ENCODE measurements at regions not wholly inside any gene's neighbourhood (a gene's known extent, or its start where the extent isn't known, plus 50 kb on each side); places are given as distances from the start of the nearest gene placed in this dataset.
A peak's percentile ranks its signal among the peaks of the same experiment; 100 is the strongest.

DNA sequence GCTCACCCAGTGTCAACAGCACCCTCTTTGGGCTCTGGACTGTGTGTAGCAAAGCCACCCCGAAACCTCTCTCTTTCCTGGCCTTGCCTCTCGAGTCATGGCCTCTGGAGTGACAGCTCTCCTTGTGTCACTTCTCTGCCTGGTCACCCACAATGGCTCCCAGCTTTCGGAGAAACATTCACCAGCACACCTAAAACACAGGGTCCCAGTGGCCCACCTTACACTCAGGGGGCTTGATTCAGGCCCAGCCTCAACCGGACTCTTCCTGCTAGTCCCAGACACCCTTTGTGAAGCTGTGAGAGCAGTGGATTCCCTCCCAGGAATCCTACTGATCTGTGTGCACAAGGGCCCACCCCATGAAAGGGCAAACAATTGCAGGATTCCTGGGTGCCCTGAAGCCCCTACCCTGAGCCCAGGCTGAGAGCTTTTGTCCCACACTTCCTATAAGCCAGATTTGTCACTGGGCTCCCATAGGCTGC is 137.2 kb upstream of the HAAO start:
- TF ChIP-seq RAD21 (IDR thresholded peaks at IDR 0.05) (no peak), EGR1 (IDR thresholded peaks at IDR 0.05; ENCODE audit: low read depth in 2 of 2) (no peak), FOXA2 (IDR thresholded peaks at IDR 0.05) (no peak), CTCF (IDR thresholded peaks at IDR 0.05; ENCODE audit: low read depth, low read length, missing input control) (no peak), JUND (IDR thresholded peaks at IDR 0.05) (no peak), HNF4G (IDR thresholded peaks at IDR 0.05) (no peak)
- TF ChIP-seq, protein P1, sequence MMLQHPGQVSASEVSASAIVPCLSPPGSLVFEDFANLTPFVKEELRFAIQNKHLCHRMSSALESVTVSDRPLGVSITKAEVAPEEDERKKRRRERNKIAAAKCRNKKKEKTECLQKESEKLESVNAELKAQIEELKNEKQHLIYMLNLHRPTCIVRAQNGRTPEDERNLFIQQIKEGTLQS (IDR thresholded peaks at IDR 0.05): no peak
- WGBS: 91% methylated on average over 4 of the region's 4 CpGs
- no peaks in the 10 kb centered on the region for H3K36me3 ChIP-seq (ENCODE audit: control insufficient read depth in 4 of 4, insufficient read depth in 3 of 4, low read depth in 1 of 4, low read length in 3 of 4)
- no peak overlapping the region for H3K4me3 ChIP-seq (ENCODE audit: low read depth in 1 of 3, low read length in 3 of 3)
- DNase-seq (ENCODE audit: low spot score): no peak
- peaks cover 34 to 59% (median 55%) of the 10 kb centered on the region in 4 donors for H3K4me1 ChIP-seq (ENCODE audit: control insufficient read depth in 4 of 4, insufficient read depth in 4 of 4, low read length in 3 of 4)
- H3K9me3 ChIP-seq (ENCODE audit: control insufficient read depth in 4 of 4, low read length in 3 of 4): no peaks in the 10 kb centered on the region
- H3K27ac ChIP-seq (ENCODE audit: low read depth in 1 of 2, low read length in 2 of 2): peak overlapping the region; percentile 92 to 97
- H3K27me3 ChIP-seq (ENCODE audit: control insufficient read depth in 4 of 4, insufficient read depth in 4 of 4, low read length in 3 of 4): no peaks in the 10 kb centered on the region
- peak overlapping the region in 1 of 2 donors; percentile 90 for H3K9ac ChIP-seq (ENCODE audit: low read depth in 1 of 2, low read length in 2 of 2)

DNA sequence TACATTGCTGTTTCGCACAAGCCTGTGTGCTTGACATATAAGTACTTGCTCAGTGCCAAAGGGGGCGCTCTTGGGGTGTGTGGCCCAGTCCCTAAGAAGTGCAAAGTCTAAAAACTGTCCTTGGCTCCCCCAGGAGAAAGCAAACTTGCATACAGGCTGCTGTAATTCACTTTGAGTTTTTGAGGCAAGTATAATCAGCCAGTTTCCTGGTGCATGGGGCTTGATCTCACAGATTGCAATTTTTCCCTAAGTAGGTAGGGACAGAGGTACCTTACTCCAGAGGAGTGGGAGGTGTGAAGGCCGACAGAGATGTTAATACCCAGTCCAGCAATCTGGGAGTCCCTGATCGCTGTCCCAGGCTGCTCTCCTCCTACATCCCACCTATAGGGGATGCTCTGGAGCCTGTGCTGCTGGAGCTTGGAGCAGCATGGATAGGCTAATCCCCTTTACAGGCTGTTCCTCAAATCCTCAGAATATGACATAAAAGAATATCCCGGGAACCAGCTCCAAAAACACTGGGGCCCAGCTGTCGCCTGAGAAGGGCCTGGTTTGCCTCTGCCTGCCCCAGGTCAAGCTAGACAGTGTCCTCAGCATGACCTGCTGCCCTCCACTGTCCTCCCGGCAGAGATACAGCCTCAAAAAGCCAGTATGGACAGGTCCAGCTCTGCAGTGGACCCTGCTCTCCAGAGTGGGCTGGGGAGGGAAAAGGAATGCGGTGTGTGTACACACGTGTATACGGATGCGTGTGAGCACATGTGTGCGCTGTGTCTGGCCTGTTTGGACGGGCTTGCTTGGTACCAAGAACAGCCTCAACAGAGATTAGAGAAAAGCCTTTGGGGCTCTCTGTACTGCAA is 136.5 kb upstream of the HAAO start:
- TF ChIP-seq EGR1 (IDR thresholded peaks at IDR 0.05; ENCODE audit: low read depth in 2 of 2) (peak in 1 of 2 donors; percentile 39), RAD21 (IDR thresholded peaks at IDR 0.05) (peak; percentile 30 to 33), MAX (IDR thresholded peaks at IDR 0.05) (no peak), FOXA1 (IDR thresholded peaks at IDR 0.05) (no peak), RXRA (IDR thresholded peaks at IDR 0.05) (peak; percentile 91 to 94), CTCF (IDR thresholded peaks at IDR 0.05; ENCODE audit: low read depth, low read length, missing input control) (peak; percentile 19), NR2F2 (IDR thresholded peaks at IDR 0.05) (peak; percentile 96), HNF4G (IDR thresholded peaks at IDR 0.05) (no peak), HNF4A (conservative IDR thresholded peaks at IDR 0.05) (peak; percentile 66 to 76), SP1 (IDR thresholded peaks at IDR 0.05) (peak; percentile 61)
- no peaks in the 10 kb centered on the region for H3K9me3 ChIP-seq (ENCODE audit: control insufficient read depth in 4 of 4, low read length in 3 of 4)
- peaks cover 38 to 63% (median 57%) of the 10 kb centered on the region in 4 donors for H3K4me1 ChIP-seq (ENCODE audit: control insufficient read depth in 4 of 4, insufficient read depth in 4 of 4, low read length in 3 of 4)
- H3K4me3 ChIP-seq (ENCODE audit: low read depth in 1 of 3, low read length in 3 of 3): no peak overlapping the region
- no peaks in the 10 kb centered on the region for H3K36me3 ChIP-seq (ENCODE audit: control insufficient read depth in 4 of 4, insufficient read depth in 3 of 4, low read depth in 1 of 4, low read length in 3 of 4)
- peak overlapping the region; percentile 92 to 97 for H3K27ac ChIP-seq (ENCODE audit: low read depth in 1 of 2, low read length in 2 of 2)
- 41% methylated on average over 13 of the region's 13 CpGs for WGBS
- no peak for DNase-seq (ENCODE audit: low spot score)
- no peaks in the 10 kb centered on the region for H3K27me3 ChIP-seq (ENCODE audit: control insufficient read depth in 4 of 4, insufficient read depth in 4 of 4, low read length in 3 of 4)
- H3K9ac ChIP-seq (ENCODE audit: low read depth in 1 of 2, low read length in 2 of 2): peak overlapping the region in 1 of 2 donors; percentile 90

All from liver (tissue), 8 donors.